H9 (cell line): ENCODE measurements at regions not wholly inside any gene's neighbourhood (a gene's known extent, or its start where the extent isn't known, plus 50 kb on each side); places are given as distances from the start of the nearest gene placed in this dataset.

Experiments used
- DNase-seq: peaks from one replicate; pipeline ENCODE4 v3.0.0-alpha.2; 2017
- H2AFZ ChIP-seq: one replicate; pipeline ENCODE4 v1.6.1; 2013; ENCODE audit warnings: mild to moderate bottlenecking, low read length, control low read depth, moderate library complexity
- H2AK5ac ChIP-seq: 2 replicates; pipeline ENCODE4 v1.6.1; 2013; ENCODE audit warnings: low read length, control low read depth, mixed read lengths; ENCODE audit not compliant: insufficient read length
- H2BK120ac ChIP-seq: one replicate; pipeline ENCODE4 v1.6.1; 2013; ENCODE audit warnings: low read depth, mild to moderate bottlenecking, low read length, control low read depth, inconsistent platforms; ENCODE audit not compliant: poor library complexity, severe bottlenecking
- H2BK12ac ChIP-seq: 2 replicates; pipeline ENCODE4 v1.6.1; 2013; ENCODE audit warnings: low read length, control low read depth, mixed read lengths, low read depth; ENCODE audit not compliant: insufficient read length
- H2BK15ac ChIP-seq: 2 replicates; pipeline ENCODE4 v1.6.1; 2013; ENCODE audit warnings: low read depth, low read length, control low read depth
- H2BK20ac ChIP-seq: one replicate; pipeline ENCODE4 v1.6.1; 2013; ENCODE audit warnings: low read depth, mild to moderate bottlenecking, low read length, control low read depth, inconsistent platforms; ENCODE audit not compliant: poor library complexity, severe bottlenecking
- H2BK5ac ChIP-seq: 2 replicates; pipeline ENCODE4 v1.6.1; 2013; ENCODE audit warnings: low read length, control low read depth, mixed read lengths; ENCODE audit not compliant: insufficient read length
- H3K14ac ChIP-seq: 2 replicates; pipeline ENCODE4 v1.6.1; 2013; ENCODE audit warnings: low read length, control low read depth; ENCODE audit not compliant: insufficient read depth
- H3K18ac ChIP-seq: 2 replicates; pipeline ENCODE4 v1.6.1; 2013; ENCODE audit warnings: low read depth, mild to moderate bottlenecking, mixed read lengths, low read length, control low read depth; ENCODE audit not compliant: insufficient read length
- H3K23ac ChIP-seq: 2 replicates; pipeline ENCODE4 v1.6.1; 2013; ENCODE audit warnings: low read length, control low read depth, mixed read lengths, low read depth; ENCODE audit not compliant: insufficient read length
- H3K23me2 ChIP-seq: 2 replicates; pipeline ENCODE4 v1.6.1; 2013; ENCODE audit warnings: low read depth, mild to moderate bottlenecking, mixed read lengths, low read length, control low read depth; ENCODE audit not compliant: insufficient read length, poor library complexity, severe bottlenecking
- H3K27ac ChIP-seq: 2 replicates; pipeline ENCODE4 v1.5.1; 2013; ENCODE audit warnings: low read length, control low read depth, mixed read lengths, low read depth; ENCODE audit not compliant: insufficient read length
- H3K27me3 ChIP-seq: 2 replicates; pipeline ENCODE4 v1.6.1; 2013; ENCODE audit warnings: low read length, control low read depth, inconsistent platforms; ENCODE audit not compliant: insufficient read depth
- H3K4ac ChIP-seq: 2 replicates; pipeline ENCODE4 v1.6.1; 2013; ENCODE audit warnings: low read depth, mild to moderate bottlenecking, control low read depth, inconsistent platforms, low read length, moderate library complexity
- H3K4me1 ChIP-seq: 2 replicates; pipeline ENCODE4 v1.6.1; 2013; ENCODE audit warnings: low read length, control low read depth, inconsistent platforms; ENCODE audit not compliant: insufficient read depth
- H3K4me2 ChIP-seq: 2 replicates; pipeline ENCODE4 v1.6.1; 2013; ENCODE audit warnings: low read length, control low read depth, mixed read lengths; ENCODE audit not compliant: insufficient read length, insufficient read depth
- H3K56ac ChIP-seq: 2 replicates; pipeline ENCODE4 v1.6.1; 2013; ENCODE audit warnings: low read depth, mild to moderate bottlenecking, mixed read lengths, low read length, control low read depth; ENCODE audit not compliant: insufficient read length
- H3K79me1 ChIP-seq: 2 replicates; pipeline ENCODE4 v1.6.1; 2013; ENCODE audit warnings: low read depth, mild to moderate bottlenecking, moderate library complexity, low read length, control low read depth, inconsistent platforms; ENCODE audit not compliant: insufficient read depth, poor library complexity, severe bottlenecking
- H3K79me2 ChIP-seq: 2 replicates; pipeline ENCODE4 v1.6.1; 2013; ENCODE audit warnings: low read length, control low read depth, inconsistent platforms; ENCODE audit not compliant: insufficient read depth
- H3K9ac ChIP-seq: 2 replicates; pipeline ENCODE4 v1.6.1; 2013; ENCODE audit warnings: low read length, control low read depth, mixed read lengths; ENCODE audit not compliant: insufficient read length; ENCODE audit errors: extremely low read depth
- H3K9me3 ChIP-seq: one replicate; pipeline ENCODE4 v1.6.1; 2013; ENCODE audit warnings: low read depth, low read length, inconsistent platforms; ENCODE audit not compliant: control insufficient read depth
- H3T11ph ChIP-seq: one replicate; pipeline ENCODE4 v1.6.1; 2013; ENCODE audit warnings: mild to moderate bottlenecking, low read length, control low read depth, inconsistent platforms
- H4K20me1 ChIP-seq: one replicate; pipeline ENCODE4 v1.6.1; 2013; ENCODE audit not compliant: control insufficient read depth, insufficient read length, insufficient read depth
- H4K5ac ChIP-seq: 2 replicates; pipeline ENCODE4 v1.6.1; 2013; ENCODE audit warnings: low read depth, mild to moderate bottlenecking, mixed read lengths, low read length, control low read depth; ENCODE audit not compliant: insufficient read length
- H4K8ac ChIP-seq: replicated peaks from 2 replicates; pipeline ENCODE4 v1.6.1; 2013; ENCODE audit warnings: low read length, control low read depth, mixed read lengths, low read depth; ENCODE audit not compliant: insufficient read length
- H4K91ac ChIP-seq: 2 replicates; pipeline ENCODE4 v1.6.1; 2013; ENCODE audit warnings: low read depth, mild to moderate bottlenecking, moderate library complexity, mixed read lengths, low read length, control low read depth; ENCODE audit not compliant: insufficient read length
- H3K27ac Mint-ChIP-seq, 3 experiments: 2 replicates in 2 of 3; 3 replicates in 1 of 3; pipeline ENCODE4 v1.8.0; 2020 to 2021; ENCODE audit warnings: mixed read lengths in 3 of 3, mild to moderate bottlenecking in 1 of 3, moderate library complexity in 1 of 3
- H3K27me3 Mint-ChIP-seq: 2 replicates; pipeline ENCODE4 v1.8.0; 2021; ENCODE audit warnings: low read depth, mild to moderate bottlenecking, moderate library complexity, mixed read lengths
- H3K36me3 Mint-ChIP-seq, 3 experiments: 2 replicates in 2 of 3; 3 replicates in 1 of 3; pipeline ENCODE4 v1.8.0; 2020 to 2021; ENCODE audit warnings: low read depth in 3 of 3, mixed read lengths in 3 of 3; ENCODE audit not compliant: insufficient read depth in 1 of 3
- H3K4me1 Mint-ChIP-seq, 2 experiments: 2 replicates each; pipeline ENCODE4 v1.8.0; 2020; ENCODE audit warnings: mixed read lengths in 2 of 2
- H3K4me3 Mint-ChIP-seq, 2 experiments: 2 replicates in 1 of 2; 3 replicates in 1 of 2; pipeline ENCODE4 v1.8.0; 2020 to 2021; ENCODE audit warnings: mild to moderate bottlenecking in 2 of 2, mixed read lengths in 2 of 2, moderate library complexity in 1 of 2
- H3K9me3 Mint-ChIP-seq, 2 experiments: 2 replicates in 1 of 2; 3 replicates in 1 of 2; pipeline ENCODE4 v1.8.0; 2020; ENCODE audit warnings: mild to moderate bottlenecking in 2 of 2, mixed read lengths in 2 of 2, moderate library complexity in 1 of 2
- CTCF ChIP-seq: fragments of 200-600 bp; sonication (generic); conservative IDR thresholded peaks from 3 replicates; pipeline ENCODE4 v1.8.0; 2021; ENCODE audit warnings: antibody characterized with exemption, mild to moderate bottlenecking
- WGBS: extraction: QIAGEN DNeasy Blood & Tissue Kit; methylation state at CpG from one replicate; pipeline ENCODE4 v1.1.7; 2013; ENCODE audit warnings: missing lambda C conversion rate, low lambda C conversion rate, mixed read lengths; ENCODE audit not compliant: insufficient read length; ENCODE audit errors: extremely low coverage; 5-methylcytosine and 5-hydroxymethylcytosine counted together

GRCh38 chr15:99514306-99514705, 51.5 kb upstream of the MEF2A start:
- H3K4me3 Mint-ChIP-seq: no peak overlapping the region
- H3K36me3 Mint-ChIP-seq: no peaks in the 10 kb centered on the region; a peak in 1 of 7 replicates
- Histone ChIP-seq H4K20me1 (no peaks in the 10 kb centered on the region), H2BK20ac (no peak overlapping the region), H4K5ac (no peak overlapping the region), H3K9me3 (no peaks in the 10 kb centered on the region), H3K56ac (no peak overlapping the region), H3K23ac (no peak overlapping the region), H3K27me3 (no peaks in the 10 kb centered on the region), H2AFZ (no peak overlapping the region), H3K14ac (no peak overlapping the region), H3K4me2 (no peak overlapping the region), H4K8ac (no peak overlapping the region), H3K23me2 (no peaks in the 10 kb centered on the region), H3K18ac (no peak overlapping the region), H2AK5ac (no peak overlapping the region), H3K79me1 (no peaks in the 10 kb centered on the region), H2BK12ac (no peak overlapping the region), H3T11ph (no peak overlapping the region), H2BK5ac (no peak overlapping the region), H3K9ac (no peak overlapping the region), H3K79me2 (no peaks in the 10 kb centered on the region), H2BK15ac (no peak overlapping the region), H3K4ac (no peak overlapping the region), H3K27ac (no peak overlapping the region), H4K91ac (no peak overlapping the region), H2BK120ac (no peak overlapping the region), H3K4me1 (no peaks in the 10 kb centered on the region)
- DNase-seq: no peak
- no peak for TF ChIP-seq CTCF
- no peaks in the 10 kb centered on the region for H3K27me3 Mint-ChIP-seq
- H3K27ac Mint-ChIP-seq: peak overlapping the region in 1 of 3 experiments; percentile 48; a peak in 1 of 7 replicates
- peaks cover 8% of the 10 kb centered on the region in 2 experiments for H3K4me1 Mint-ChIP-seq
- no CpG with 5 or more reads among the region's 5 CpGs for WGBS
- H3K9me3 Mint-ChIP-seq: peaks cover 0 to 8% of the 10 kb centered on the region in 2 experiments; a peak in 4 of 5 replicates
